BJ (cell line): ENCODE measurements at regions not wholly inside any gene's neighbourhood (a gene's known extent, or its start where the extent isn't known, plus 50 kb on each side); places are given as distances from the start of the nearest gene placed in this dataset.

Source experiments
- CTCF ChIA-PET: fragments of 350-600 bp; formaldehyde crosslinking; extraction: SDS; loops from one replicate; lab custom pipeline; 2021; ENCODE audit warnings: antibody characterized with exemption, inconsistent platforms; lab: Yijun Ruan, JAX
- POLR2A ChIA-PET: fragments of 300-600 bp; sonication (Branson Sonifier 250); formaldehyde crosslinking; extraction: SDS; loops from one replicate; lab custom pipeline; 2021; ENCODE audit warnings: antibody characterized with exemption; lab: Charles Lee
- DNase-seq: peaks from one replicate; pipeline ENCODE4 v3.0.0-alpha.2; 2011; ENCODE audit warnings: low read depth
- H3K27me3 ChIP-seq: 2 replicates; pipeline ENCODE4 v1.6.0; 2011; ENCODE audit warnings: low read length; ENCODE audit not compliant: control insufficient read depth, insufficient read depth
- H3K36me3 ChIP-seq: 2 replicates; pipeline ENCODE4 v1.5.1; 2011; ENCODE audit warnings: low read length; ENCODE audit not compliant: control insufficient read depth, insufficient read depth
- H3K4me3 ChIP-seq: 2 replicates; pipeline ENCODE4 v1.5.1; 2011; ENCODE audit warnings: low read depth, mild to moderate bottlenecking, control low read depth, low read length
- CTCF ChIP-seq: IDR thresholded peaks from 2 replicates; pipeline ENCODE4 v1.5.1; 2011; ENCODE audit warnings: low read depth, mild to moderate bottlenecking, control low read depth, inconsistent platforms, low read length, moderate library complexity; ENCODE audit not compliant: insufficient read depth

DNA sequence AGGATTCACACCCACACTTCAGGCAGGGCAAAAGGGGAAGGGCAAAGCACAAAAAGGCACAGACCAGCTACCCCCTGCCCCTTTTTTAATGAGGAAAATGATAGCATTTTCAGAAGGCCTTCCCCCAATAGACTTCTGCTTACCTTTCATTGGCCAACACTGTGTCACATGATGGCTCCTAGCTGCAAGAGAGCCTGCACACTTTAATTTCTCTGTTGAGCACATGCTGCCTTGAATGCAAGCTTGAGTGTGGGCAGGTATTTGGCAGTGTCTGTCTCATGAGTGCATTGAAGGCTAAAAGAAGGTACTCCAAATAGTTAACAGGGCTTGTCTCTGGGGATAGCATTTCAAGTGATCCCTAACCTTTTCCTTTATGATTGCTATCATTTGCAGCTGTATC is 175.4 kb upstream of the NFE2L3 start:
- CTCF ChIA-PET, result no interaction called here
- no peaks in the 10 kb centered on the region for H3K27me3 ChIP-seq
- H3K36me3 ChIP-seq, result no peaks in the 10 kb centered on the region
- POLR2A ChIA-PET, result no interaction called here
- no peak for TF ChIP-seq CTCF
- no peak overlapping the region for H3K4me3 ChIP-seq
- no peak for DNase-seq

DNA sequence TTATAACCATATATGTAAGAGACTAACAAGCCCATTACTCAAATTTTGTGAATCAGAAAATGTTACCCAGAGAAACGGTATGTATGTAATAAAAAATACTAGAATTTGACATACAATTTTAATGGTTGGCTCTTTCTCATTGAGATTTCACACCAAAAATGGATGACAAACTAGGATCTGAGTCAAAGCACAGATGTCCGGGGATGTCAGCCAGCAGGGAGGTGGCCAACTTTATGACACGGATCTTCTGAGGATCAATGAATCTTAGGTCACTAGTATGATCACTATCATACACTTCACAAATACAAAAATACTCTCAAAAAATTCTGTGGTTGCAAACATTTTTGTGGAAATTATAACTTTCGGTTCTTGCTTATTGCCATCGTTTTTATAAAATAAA is 173.5 kb upstream of the NFE2L3 start:
- POLR2A ChIA-PET, result no interaction called here
- CTCF ChIA-PET, result no interaction called here
- TF ChIP-seq CTCF, result no peak
- H3K27me3 ChIP-seq, result no peaks in the 10 kb centered on the region
- no peaks in the 10 kb centered on the region for H3K36me3 ChIP-seq
- H3K4me3 ChIP-seq, result no peak overlapping the region
- DNase-seq, result no peak

DNA sequence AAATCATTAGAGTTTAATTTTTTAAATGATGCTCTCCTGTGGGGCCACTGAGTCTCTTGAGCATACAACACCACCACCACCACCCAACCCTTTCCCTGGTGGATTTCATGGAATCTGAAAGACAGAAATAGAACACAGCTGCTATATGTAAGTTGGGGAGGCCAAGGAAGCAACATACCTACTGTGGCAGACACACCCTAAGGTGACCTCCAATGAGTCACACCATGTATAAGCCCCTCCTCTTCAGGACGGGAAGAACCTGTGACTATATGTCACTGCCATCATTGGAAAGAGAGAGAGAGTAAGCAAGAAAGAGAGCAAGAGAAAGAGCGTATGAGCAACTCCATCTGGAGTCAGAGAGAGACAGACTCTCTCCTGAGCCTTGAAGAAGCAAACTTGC is 172.4 kb upstream of the NFE2L3 start:
- CTCF ChIA-PET, result interaction anchor here (1.0 kb wide), 1 partner anchor 22 kb away, joined by 3 read pairs; no protein-coding TSS in a partner anchor
- no peak overlapping the region for H3K4me3 ChIP-seq
- no peak for DNase-seq
- no peaks in the 10 kb centered on the region for H3K27me3 ChIP-seq
- no peak for TF ChIP-seq CTCF
- no peaks in the 10 kb centered on the region for H3K36me3 ChIP-seq
- POLR2A ChIA-PET, result no interaction called here

GRCh38 chr7:25982684-25983083 is 169.3 kb upstream of the NFE2L3 start:
- no peak for DNase-seq
- POLR2A ChIA-PET, result no interaction called here
- no peaks in the 10 kb centered on the region for H3K27me3 ChIP-seq
- no peak overlapping the region for H3K4me3 ChIP-seq
- H3K36me3 ChIP-seq, result no peaks in the 10 kb centered on the region
- CTCF ChIA-PET, result no interaction called here
- no peak for TF ChIP-seq CTCF

DNA sequence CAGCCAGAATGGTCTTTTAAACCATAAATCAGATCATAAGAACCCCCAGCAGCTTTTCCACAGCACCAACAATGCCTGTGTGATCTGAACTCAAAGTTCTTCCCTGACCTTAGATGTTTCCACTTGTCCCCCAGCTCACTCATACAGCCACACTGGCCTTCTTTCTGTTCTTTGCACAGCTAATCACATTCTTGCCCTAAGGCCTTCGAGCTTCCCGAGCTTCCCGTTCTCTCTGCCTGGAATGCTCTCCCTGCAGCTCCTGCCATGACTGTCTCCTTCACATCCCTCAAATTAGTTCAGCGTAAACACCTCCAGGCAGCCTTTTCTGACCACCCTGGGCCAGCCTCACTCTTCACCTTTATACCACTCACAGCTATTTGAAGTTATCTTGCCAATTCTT is 166.8 kb upstream of the NFE2L3 start:
- Histone ChIP-seq H3K36me3 (no peaks in the 10 kb centered on the region), H3K27me3 (no peaks in the 10 kb centered on the region), H3K4me3 (no peak overlapping the region)
- ChIA-PET POLR2A (no interaction called here), CTCF (no interaction called here)
- DNase-seq, result no peak
- TF ChIP-seq CTCF, result no peak
